Neutrophil (primary cell): ENCODE measurements at regions not wholly inside any gene's neighbourhood (a gene's known extent, or its start where the extent isn't known, plus 50 kb on each side); places are given as distances from the start of the nearest gene placed in this dataset.

Experiments
- H3K27ac ChIP-seq: fragments of 200-600 bp; sonication (generic); 2 replicates; pipeline ENCODE4 v1.5.1; 2016; ENCODE audit warnings: mild to moderate bottlenecking, moderate library complexity
- H3K27me3 ChIP-seq: fragments of 200-600 bp; sonication (generic); 2 replicates; pipeline ENCODE4 v1.6.0; 2016; ENCODE audit warnings: mild to moderate bottlenecking
- H3K36me3 ChIP-seq: fragments of 200-600 bp; sonication (generic); 2 replicates; pipeline ENCODE4 v1.5.1; 2017
- H3K4me1 ChIP-seq, 2 experiments: fragments of 200-600 bp in 1 of 2; sonication (generic) in 1 of 2; 1 replicate in 1 of 2; 2 replicates in 1 of 2; pipeline versions ENCODE4 v1.5.1 to v1.6.1; 2013 to 2016; ENCODE audit warnings: low read depth in 1 of 2, low read length in 1 of 2, mild to moderate bottlenecking in 1 of 2, moderate library complexity in 1 of 2; ENCODE audit not compliant: control insufficient read depth in 1 of 2, insufficient read depth in 1 of 2
- H3K4me3 ChIP-seq, 2 experiments: fragments of 200-600 bp in 1 of 2; sonication (generic) in 1 of 2; 1 replicate in 1 of 2; 2 replicates in 1 of 2; pipeline ENCODE4 v1.5.1; 2013 to 2016; ENCODE audit warnings: low read depth in 1 of 2, low read length in 1 of 2, mild to moderate bottlenecking in 1 of 2, moderate library complexity in 1 of 2
- H3K9me3 ChIP-seq: fragments of 200-600 bp; sonication (generic); 2 replicates; pipeline ENCODE4 v1.5.1; 2016
- CTCF ChIP-seq: fragments of 200-600 bp; sonication (generic); IDR thresholded peaks from 2 replicates; pipeline ENCODE4 v1.5.1; 2016; ENCODE audit warnings: antibody characterized with exemption

GRCh38 chrX:10326578-10326977, 169.8 kb downstream of the CLCN4 start:
- Histone ChIP-seq H3K4me1 (no peaks in the 10 kb centered on the region), H3K36me3 (no peaks in the 10 kb centered on the region), H3K27me3 (no peaks in the 10 kb centered on the region), H3K9me3 (no peaks in the 10 kb centered on the region), H3K27ac (no peak overlapping the region), H3K4me3 (no peak overlapping the region)
- TF ChIP-seq CTCF: no peak

- no peak overlapping the region for H3K27ac ChIP-seq
- no peaks in the 10 kb centered on the region for H3K36me3 ChIP-seq
- no peak overlapping the region for H3K4me3 ChIP-seq
- no peaks in the 10 kb centered on the region for H3K27me3 ChIP-seq
- no peak for TF ChIP-seq CTCF
- no peaks in the 10 kb centered on the region for H3K9me3 ChIP-seq
- no peaks in the 10 kb centered on the region for H3K4me1 ChIP-seq
Observed at GRCh38 chrX:10327651-10328050, 170.9 kb downstream of the CLCN4 start.

GRCh38 chrX:10329984-10330383, 173.2 kb downstream of the CLCN4 start:
- Histone ChIP-seq H3K27ac (no peak overlapping the region), H3K4me1 (no peaks in the 10 kb centered on the region), H3K9me3 (no peaks in the 10 kb centered on the region), H3K27me3 (no peaks in the 10 kb centered on the region), H3K4me3 (no peak overlapping the region), H3K36me3 (no peaks in the 10 kb centered on the region)
- TF ChIP-seq CTCF: no peak

- Histone ChIP-seq H3K27me3 (no peaks in the 10 kb centered on the region), H3K4me3 (no peak overlapping the region), H3K9me3 (no peaks in the 10 kb centered on the region), H3K27ac (no peak overlapping the region), H3K36me3 (no peaks in the 10 kb centered on the region), H3K4me1 (no peaks in the 10 kb centered on the region)
- no peak for TF ChIP-seq CTCF
Observed at GRCh38 chrX:10341309-10341708, 184.5 kb downstream of the CLCN4 start.

GRCh38 chrX:10350221-10350620, 193.4 kb downstream of the CLCN4 start:
- TF ChIP-seq CTCF: no peak
- no peak overlapping the region for H3K4me3 ChIP-seq
- no peak overlapping the region for H3K27ac ChIP-seq
- H3K4me1 ChIP-seq: no peaks in the 10 kb centered on the region
- no peaks in the 10 kb centered on the region for H3K27me3 ChIP-seq
- no peaks in the 10 kb centered on the region for H3K36me3 ChIP-seq
- H3K9me3 ChIP-seq: no peaks in the 10 kb centered on the region

- Histone ChIP-seq H3K27me3 (no peaks in the 10 kb centered on the region), H3K36me3 (no peaks in the 10 kb centered on the region), H3K4me3 (no peak overlapping the region), H3K27ac (no peak overlapping the region), H3K9me3 (no peaks in the 10 kb centered on the region), H3K4me1 (no peaks in the 10 kb centered on the region)
- no peak for TF ChIP-seq CTCF
Observed at GRCh38 chrX:10350981-10351380, 194.2 kb downstream of the CLCN4 start.
